Neural cell (in vitro differentiated cells): ENCODE measurements at regions not wholly inside any gene's neighbourhood (a gene's known extent, or its start where the extent isn't known, plus 50 kb on each side); places are given as distances from the start of the nearest gene placed in this dataset.

Experiments used
- H2AFZ ChIP-seq: fragments of 200-600, 300-800 bp; sonication (generic), shearing (Covaris generic); 2 replicates; pipeline ENCODE4 v1.6.0; 2014; ENCODE audit warnings: low read depth, mild to moderate bottlenecking, antibody characterized with exemption, low read length, moderate library complexity
- H3F3A ChIP-seq: fragments of 200-600 bp; shearing (Covaris generic); 2 replicates; pipeline ENCODE4 v1.6.1; 2016; ENCODE audit warnings: mild to moderate bottlenecking, moderate library complexity, mixed read lengths, antibody characterized with exemption, low read length; ENCODE audit not compliant: insufficient read depth, poor library complexity, severe bottlenecking
- H3K27ac ChIP-seq: fragments of 200-600, 300-800 bp; sonication (generic), shearing (Covaris generic); 2 replicates; pipeline ENCODE4 v1.5.1; 2014; ENCODE audit warnings: mild to moderate bottlenecking, low read length, moderate library complexity
- H3K27me3 ChIP-seq: fragments of 300-800, 200-600 bp; sonication (generic), shearing (Covaris generic); 2 replicates; pipeline ENCODE4 v1.6.0; 2014; ENCODE audit warnings: mild to moderate bottlenecking, low read depth, low read length, moderate library complexity; ENCODE audit not compliant: insufficient read depth
- H3K36me3 ChIP-seq: fragments of 300-800, 200-600 bp; sonication (generic), shearing (Covaris generic); 2 replicates; pipeline ENCODE4 v1.5.1; 2014; ENCODE audit warnings: mild to moderate bottlenecking, antibody characterized with exemption, low read length, moderate library complexity; ENCODE audit not compliant: insufficient read depth
- H3K4me2 ChIP-seq: fragments of 300-800, 200-600 bp; sonication (generic), shearing (Covaris generic); 2 replicates; pipeline ENCODE4 v1.6.0; 2014; ENCODE audit warnings: mild to moderate bottlenecking, low read length
- H3K4me3 ChIP-seq: fragments of 300-800, 200-600 bp; sonication (generic), shearing (Covaris generic); 2 replicates; pipeline ENCODE4 v1.5.1; 2014; ENCODE audit warnings: mild to moderate bottlenecking, low read length, moderate library complexity
- H3K79me2 ChIP-seq: fragments of 200-600 bp; shearing (Covaris generic); replicated peaks from 2 replicates; pipeline ENCODE4 v1.6.0; 2014; ENCODE audit warnings: mild to moderate bottlenecking, low read length, moderate library complexity; ENCODE audit not compliant: insufficient read depth
- H3K9ac ChIP-seq: fragments of 300-800, 200-600 bp; sonication (generic), shearing (Covaris generic); 2 replicates; pipeline ENCODE4 v1.6.1; 2016; ENCODE audit warnings: mild to moderate bottlenecking, low read length, mixed read lengths
- H3K9me2 ChIP-seq: fragments of 200-600 bp; shearing (Covaris generic); 2 replicates; pipeline ENCODE4 v1.6.1; 2016; ENCODE audit warnings: mild to moderate bottlenecking, low read length, mixed read lengths; ENCODE audit not compliant: insufficient read depth
- H3K9me3 ChIP-seq: fragments of 200-600, 300-800 bp; sonication (generic), shearing (Covaris generic); 2 replicates; pipeline ENCODE4 v1.6.1; 2016; ENCODE audit warnings: mild to moderate bottlenecking, mixed run types, low read length, moderate library complexity, mixed read lengths
- H4K20me1 ChIP-seq: fragments of 200-600 bp; shearing (Covaris generic); 2 replicates; pipeline ENCODE4 v1.6.1; 2016; ENCODE audit warnings: mild to moderate bottlenecking, mixed run types; ENCODE audit not compliant: insufficient read depth
- CTCF ChIP-seq: fragments of 450-650 bp; IDR thresholded peaks from 2 replicates; pipeline ENCODE4 v1.5.1; 2014; ENCODE audit warnings: antibody characterized with exemption, mild to moderate bottlenecking, moderate library complexity; ENCODE audit not compliant: poor library complexity, severe bottlenecking
- EP300 ChIP-seq: fragments of 450-650 bp; conservative IDR thresholded peaks from 2 replicates; pipeline ENCODE4 v1.6.1; 2014; ENCODE audit warnings: antibody characterized with exemption, mild to moderate bottlenecking, moderate library complexity; ENCODE audit not compliant: poor library complexity, severe bottlenecking
- EZH2 ChIP-seq: fragments of 200-600, 300-800 bp; shearing (Covaris generic), sonication (generic); IDR thresholded peaks from 2 replicates; pipeline ENCODE4 v1.6.1; 2014; ENCODE audit warnings: antibody characterized with exemption, low read length, borderline replicate concordance, mild to moderate bottlenecking; ENCODE audit not compliant: insufficient read depth, poor library complexity, severe bottlenecking
- MXI1 ChIP-seq: fragments of 450-650 bp; conservative IDR thresholded peaks from 2 replicates; pipeline ENCODE4 v1.6.1; 2014; ENCODE audit warnings: antibody characterized with exemption, mild to moderate bottlenecking; ENCODE audit not compliant: poor library complexity, severe bottlenecking
- POLR2AphosphoS5 ChIP-seq: IDR thresholded peaks from 2 replicates; pipeline ENCODE4 v1.6.1; 2012
- RAD21 ChIP-seq: fragments of 450-650 bp; conservative IDR thresholded peaks from 2 replicates; pipeline ENCODE4 v1.6.1; 2014; ENCODE audit warnings: antibody characterized with exemption, mild to moderate bottlenecking, moderate library complexity
- REST ChIP-seq: IDR thresholded peaks from 2 replicates; pipeline ENCODE4 v1.6.1; 2012; ENCODE audit warnings: borderline replicate concordance
- SMC3 ChIP-seq: fragments of 450-650 bp; conservative IDR thresholded peaks from 2 replicates; pipeline ENCODE4 v1.6.1; 2014; ENCODE audit warnings: antibody characterized with exemption, mild to moderate bottlenecking, moderate library complexity; ENCODE audit not compliant: poor library complexity
- TAF1 ChIP-seq: IDR thresholded peaks from 2 replicates; pipeline ENCODE4 v1.6.1; 2012; ENCODE audit warnings: low read depth

DNA sequence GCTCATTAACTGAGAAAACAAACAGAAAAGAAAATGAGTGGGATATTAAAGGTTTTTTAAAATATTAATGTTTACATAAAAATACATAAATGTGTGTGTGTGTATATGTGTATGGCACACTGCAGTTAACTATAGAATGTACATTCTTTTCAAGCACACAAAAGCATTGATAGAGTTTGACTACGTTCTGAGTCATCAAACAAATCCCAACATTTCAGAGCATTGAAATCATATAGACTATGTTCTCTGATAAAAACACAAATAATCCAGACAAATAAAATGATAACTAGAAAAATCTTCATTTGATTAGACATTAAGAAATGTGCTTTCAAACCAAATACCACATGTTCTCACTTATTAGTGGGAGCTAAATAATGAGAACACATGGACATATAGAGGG, 84.3 kb upstream of the CELF4 start:
- no peaks in the 10 kb centered on the region for H3K79me2 ChIP-seq
- no peak overlapping the region for H3K27ac ChIP-seq
- no peaks in the 10 kb centered on the region for H4K20me1 ChIP-seq
- no peak overlapping the region for H3K4me2 ChIP-seq
- no peak for TF ChIP-seq EZH2
- TF ChIP-seq MXI1, result no peak
- no peak for TF ChIP-seq REST
- no peak for TF ChIP-seq EP300
- no peak for TF ChIP-seq RAD21
- TF ChIP-seq POLR2AphosphoS5, result no peak
- no peak for TF ChIP-seq SMC3
- no peak for TF ChIP-seq CTCF
- no peak for TF ChIP-seq TAF1
- no peaks in the 10 kb centered on the region for H3F3A ChIP-seq
- no peak overlapping the region for H2AFZ ChIP-seq
- no peak overlapping the region for H3K9ac ChIP-seq
- H3K27me3 ChIP-seq, result no peaks in the 10 kb centered on the region
- H3K4me3 ChIP-seq, result no peak overlapping the region
- H3K9me2 ChIP-seq, result no peaks in the 10 kb centered on the region
- H3K36me3 ChIP-seq, result no peaks in the 10 kb centered on the region
- H3K9me3 ChIP-seq, result no peaks in the 10 kb centered on the region

- Histone ChIP-seq H3K9me2 (no peaks in the 10 kb centered on the region), H3K4me3 (no peak overlapping the region)
These were observed 83.8 kb upstream of the CELF4 start for GRCh38 chr18:37649416-37649815.

More at GRCh38 chr18:37649416-37649815, 83.8 kb upstream of the CELF4 start:
- TF ChIP-seq CTCF (no peak), EZH2 (no peak), POLR2AphosphoS5 (no peak), MXI1 (no peak), EP300 (no peak), REST (no peak), TAF1 (no peak), RAD21 (no peak), SMC3 (no peak)
- H3K27me3 ChIP-seq, result no peaks in the 10 kb centered on the region
- no peaks in the 10 kb centered on the region for H3K36me3 ChIP-seq
- H3K4me2 ChIP-seq, result no peak overlapping the region
- H2AFZ ChIP-seq, result no peak overlapping the region
- H3F3A ChIP-seq, result no peaks in the 10 kb centered on the region
- no peak overlapping the region for H3K27ac ChIP-seq
- no peak overlapping the region for H3K9ac ChIP-seq
- H3K79me2 ChIP-seq, result no peaks in the 10 kb centered on the region
- H3K9me3 ChIP-seq, result peaks cover 3% of the 10 kb centered on the region
- no peaks in the 10 kb centered on the region for H4K20me1 ChIP-seq
